ENCODE measurements at regions not wholly inside any gene's neighbourhood (a gene's known extent, or its start where the extent isn't known, plus 50 kb on each side); places are given as distances from the start of the nearest gene placed in this dataset.

DNA sequence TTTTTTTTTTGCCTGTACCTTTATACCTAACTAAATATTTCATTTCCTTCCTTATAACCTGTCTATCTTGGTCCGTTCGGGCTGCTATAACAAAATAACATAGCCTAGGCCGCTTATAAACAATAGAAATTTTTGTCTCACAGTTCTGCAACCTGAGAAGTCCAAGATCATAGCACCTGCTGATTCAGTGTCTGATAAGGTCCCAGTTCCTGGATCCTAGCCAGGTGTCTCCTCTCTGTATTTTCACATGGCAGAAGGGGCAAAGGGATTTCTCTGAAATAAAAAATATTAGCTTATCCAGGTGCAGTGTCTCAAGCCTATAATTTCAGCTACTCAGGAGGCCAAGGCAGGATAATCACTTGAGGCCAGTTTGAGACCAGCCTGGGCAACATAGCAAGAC lies 1046.6 kb upstream of the USP15 start:
- H3K9ac ChIP-seq (replicated peaks in 1 of 4; ENCODE audit: extremely low read depth in 1 of 4, low read depth in 3 of 4, low read length in 3 of 4) = no peak overlapping the region
- H2AK5ac ChIP-seq (ENCODE audit: low read depth, low read length) = no peak overlapping the region
- no peaks in the 10 kb centered on the region for H3K79me2 ChIP-seq (ENCODE audit: control insufficient read depth in 1 of 2, insufficient read depth in 2 of 2, low read length in 2 of 2)
- H4K20me1 ChIP-seq (replicated peaks in 1 of 2; ENCODE audit: control insufficient read depth in 1 of 2, insufficient read depth in 2 of 2, low read length in 2 of 2) = no peaks in the 10 kb centered on the region
- H3K4me1 ChIP-seq (replicated peaks in 1 of 4; ENCODE audit: control insufficient read depth in 3 of 4, insufficient read depth in 4 of 4, low read length in 3 of 4) = no peaks in the 10 kb centered on the region
- H3K56ac ChIP-seq (replicated peaks; ENCODE audit: insufficient read length, low read depth, low read length) = no peak overlapping the region
- H2BK120ac ChIP-seq (replicated peaks; ENCODE audit: low read depth, low read length) = no peak overlapping the region
- no peak overlapping the region for H3K27ac ChIP-seq (ENCODE audit: low read depth, low read length)
- no peak overlapping the region for H4K8ac ChIP-seq (ENCODE audit: extremely low read depth, insufficient read depth, low read length)
- no peak overlapping the region for H2AFZ ChIP-seq (ENCODE audit: low read length)
- H2BK12ac ChIP-seq (ENCODE audit: low read depth, low read length) = no peak overlapping the region
- DNase-seq (ENCODE audit: low read depth in 1 of 2, low spot score in 2 of 2) (no peak), FAIRE-seq (no peak)
- H3K23ac ChIP-seq (ENCODE audit: insufficient read length) = no peak overlapping the region
- no peak overlapping the region for H3K4me2 ChIP-seq (ENCODE audit: insufficient read depth in 1 of 2, low read depth in 2 of 2, low read length in 2 of 2)
- ChIA-PET POLR2A (ENCODE audit: partially characterized antibody) (no interaction called here), CTCF (ENCODE audit: partially characterized antibody) (interaction anchor here (0.6 kb wide), 1 partner anchor 919 kb away, joined by 3 read pairs; no protein-coding TSS in a partner anchor)
- H2BK15ac ChIP-seq (ENCODE audit: low read length) = no peak overlapping the region
- no peak overlapping the region for H3K4me3 ChIP-seq (ENCODE audit: extremely low read depth in 1 of 4, insufficient read depth in 2 of 4, low read depth in 3 of 4, low read length in 4 of 4)
- H2BK5ac ChIP-seq (ENCODE audit: low read depth, low read length) = no peak overlapping the region
- 0 out of 4 replicates have a peak, but pooled peaks cover 0 to 3% of the 10 kb centered on the region in 2 experiments for H3K9me3 ChIP-seq (ENCODE audit: insufficient read depth in 2 of 2, low read depth in 1 of 2, low read length in 1 of 2)
- no peak overlapping the region for H3K14ac ChIP-seq (ENCODE audit: insufficient read length)
- H3K4ac ChIP-seq (replicated peaks; ENCODE audit: insufficient read length, low read depth, low read length) = no peak overlapping the region
- no peak overlapping the region for H4K91ac ChIP-seq (replicated peaks; ENCODE audit: insufficient read length, low read length)
- H3K18ac ChIP-seq (ENCODE audit: extremely low read depth, low read length) = no peak overlapping the region
- no peak overlapping the region for H2BK20ac ChIP-seq (ENCODE audit: low read length)
- H3K36me3 ChIP-seq (ENCODE audit: control insufficient read depth in 2 of 4, insufficient read depth in 4 of 4, low read length in 3 of 4) = no peaks in the 10 kb centered on the region
- 96% methylated on average over 3 of the region's 3 CpGs; no CpG with 5 or more reads in 1 of the 2 experiments for WGBS, 2 experiments (ENCODE audit: extremely low coverage in 1 of 2, insufficient coverage in 1 of 2, insufficient read length in 1 of 2, insufficient replicate concordance in 2 of 2, low coverage in 1 of 2, low lambda C conversion rate in 2 of 2, missing lambda C conversion rate in 1 of 2)
- TF ChIP-seq GTF2F1 (IDR thresholded peaks at IDR 0.05; ENCODE audit: borderline replicate concordance, low read depth, low read length) = no peak
- TF ChIP-seq TBP (IDR thresholded peaks at IDR 0.05; ENCODE audit: low read depth, low read length) = no peak
- no peak for TF ChIP-seq TAF7 (optimal IDR thresholded peaks at IDR 0.05; ENCODE audit: borderline replicate concordance, low read depth, low read length)
- TF ChIP-seq RNF2 (IDR thresholded peaks at IDR 0.05; ENCODE audit: borderline replicate concordance, low read depth, low read length, missing control alignments, poor library complexity, severe bottlenecking) = no peak
- TF ChIP-seq JUN (IDR thresholded peaks at IDR 0.05; ENCODE audit: low read depth, low read length) = no peak
- TF ChIP-seq HDAC6 (IDR thresholded peaks at IDR 0.05; ENCODE audit: low read depth, low read length) = no peak
- TF ChIP-seq SRF (IDR thresholded peaks at IDR 0.05; ENCODE audit: low read depth, low read length) = no peak
- no peak for TF ChIP-seq TCF12 (IDR thresholded peaks at IDR 0.05; ENCODE audit: low read depth, low read length)
- TF ChIP-seq CHD2 (IDR thresholded peaks at IDR 0.05; ENCODE audit: low read length) = no peak
- TF ChIP-seq SUZ12 (IDR thresholded peaks at IDR 0.05; ENCODE audit: low read length) = no peak
- no peak for TF ChIP-seq NRF1 (IDR thresholded peaks at IDR 0.05; ENCODE audit: low read depth, low read length)
- TF ChIP-seq SIN3A (conservative IDR thresholded peaks at IDR 0.05 in 1 of 2, IDR thresholded peaks at IDR 0.05 in 1 of 2; ENCODE audit: low read depth in 1 of 2, low read length in 2 of 2) = no peak
- no peak for TF ChIP-seq HDAC2 (IDR thresholded peaks at IDR 0.05; ENCODE audit: borderline replicate concordance in 1 of 2, low read depth in 2 of 2, low read length in 2 of 2)
- no peaks in the 10 kb centered on the region for H3K27me3 ChIP-seq (replicated peaks in 1 of 4; ENCODE audit: control insufficient read depth in 3 of 4, extremely low read depth in 1 of 4, insufficient read depth in 3 of 4, low read length in 3 of 4)
- H4K5ac ChIP-seq (ENCODE audit: insufficient read length, low read depth, low read length) = no peak overlapping the region
- no peaks in the 10 kb centered on the region for H3K23me2 ChIP-seq (ENCODE audit: low read depth, low read length)
- H3K79me1 ChIP-seq (ENCODE audit: low read depth, low read length) = no peaks in the 10 kb centered on the region
